ENCODE measurements at regions not wholly inside any gene's neighbourhood (a gene's known extent, or its start where the extent isn't known, plus 50 kb on each side); places are given as distances from the start of the nearest gene placed in this dataset.

- no peaks in the 10 kb centered on the region for H3K4me1 ChIP-seq
- no peaks in the 10 kb centered on the region for H3K27me3 ChIP-seq
- no peaks in the 10 kb centered on the region for H4K20me1 ChIP-seq
- H3K4me3 ChIP-seq: no peak overlapping the region
- no peak overlapping the region for H3K4me2 ChIP-seq
- H3K27ac ChIP-seq: no peak overlapping the region
- no peaks in the 10 kb centered on the region for H3K36me3 ChIP-seq
- no peaks in the 10 kb centered on the region for H3K9me3 ChIP-seq
- TF ChIP-seq Cebpa-rat (IDR thresholded peaks at IDR 0.05): no peak
- no peak overlapping the region for H3K9ac ChIP-seq
Observed at GRCh38 chr2:155708071-155708470, 624.5 kb downstream of the NR4A2 start.

- Histone ChIP-seq H3K4me1 (no peaks in the 10 kb centered on the region), H3K36me3 (no peaks in the 10 kb centered on the region), H3K27ac (no peak overlapping the region), H3K4me3 (no peak overlapping the region), H3K9me3 (no peaks in the 10 kb centered on the region), H3K4me2 (no peak overlapping the region), H3K9ac (no peak overlapping the region), H4K20me1 (no peaks in the 10 kb centered on the region), H3K27me3 (no peaks in the 10 kb centered on the region)
- no peak for TF ChIP-seq Cebpa-rat (IDR thresholded peaks at IDR 0.05)
Observed at GRCh38 chr2:155703917-155704316, 628.6 kb downstream of the NR4A2 start.

DNA sequence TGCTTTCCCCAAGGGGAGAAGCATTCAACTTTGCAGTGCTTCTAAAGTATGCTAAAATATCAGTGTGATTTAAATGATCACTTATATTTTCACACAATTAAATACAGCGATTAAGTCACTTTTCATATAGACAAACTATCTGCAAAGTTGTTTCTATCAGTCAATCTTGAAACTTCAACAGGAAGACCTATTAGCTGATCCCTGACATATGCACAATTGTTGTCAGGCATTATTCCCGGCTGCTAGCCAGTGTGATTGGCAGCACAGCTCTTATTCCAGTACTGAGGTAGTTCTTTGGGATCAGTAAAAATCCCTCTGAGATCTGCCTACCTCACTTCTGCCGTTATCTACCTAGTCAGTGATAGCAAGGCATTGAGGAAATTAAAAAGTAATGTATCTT, 629.5 kb downstream of the NR4A2 start:
- Histone ChIP-seq H3K4me2 (no peak overlapping the region), H3K4me1 (no peaks in the 10 kb centered on the region), H3K4me3 (no peak overlapping the region), H3K27me3 (no peaks in the 10 kb centered on the region), H4K20me1 (no peaks in the 10 kb centered on the region), H3K9ac (no peak overlapping the region), H3K36me3 (no peaks in the 10 kb centered on the region), H3K27ac (no peak overlapping the region), H3K9me3 (no peaks in the 10 kb centered on the region)
- no peak for TF ChIP-seq Cebpa-rat (IDR thresholded peaks at IDR 0.05)

- Histone ChIP-seq H3K9ac (no peak overlapping the region), H3K36me3 (no peaks in the 10 kb centered on the region), H3K4me2 (no peak overlapping the region), H3K4me1 (no peaks in the 10 kb centered on the region), H3K4me3 (no peak overlapping the region), H3K27ac (no peak overlapping the region), H3K27me3 (no peaks in the 10 kb centered on the region), H4K20me1 (no peaks in the 10 kb centered on the region), H3K9me3 (no peaks in the 10 kb centered on the region)
- no peak for TF ChIP-seq Cebpa-rat (IDR thresholded peaks at IDR 0.05)
Observed at GRCh38 chr2:155701721-155702120, 630.8 kb downstream of the NR4A2 start.

GRCh38 chr2:155696571-155696970, 636.0 kb downstream of the NR4A2 start:
- no peaks in the 10 kb centered on the region for H3K9me3 ChIP-seq
- no peak overlapping the region for H3K27ac ChIP-seq
- TF ChIP-seq Cebpa-rat (IDR thresholded peaks at IDR 0.05): no peak
- no peaks in the 10 kb centered on the region for H3K36me3 ChIP-seq
- H3K4me3 ChIP-seq: no peak overlapping the region
- H3K4me1 ChIP-seq: no peaks in the 10 kb centered on the region
- no peaks in the 10 kb centered on the region for H3K27me3 ChIP-seq
- H4K20me1 ChIP-seq: no peaks in the 10 kb centered on the region
- H3K4me2 ChIP-seq: no peak overlapping the region
- no peak overlapping the region for H3K9ac ChIP-seq

- Histone ChIP-seq H3K9ac (no peak overlapping the region), H3K27me3 (no peaks in the 10 kb centered on the region), H3K9me3 (no peaks in the 10 kb centered on the region), H3K36me3 (no peaks in the 10 kb centered on the region), H4K20me1 (no peaks in the 10 kb centered on the region), H3K4me2 (no peak overlapping the region), H3K4me1 (no peaks in the 10 kb centered on the region), H3K27ac (no peak overlapping the region), H3K4me3 (no peak overlapping the region)
- no peak for TF ChIP-seq Cebpa-rat (IDR thresholded peaks at IDR 0.05)
Observed at GRCh38 chr2:155695505-155695904, 637.0 kb downstream of the NR4A2 start.

GRCh38 chr2:155692856-155693255, 639.7 kb downstream of the NR4A2 start:
- Histone ChIP-seq H3K4me1 (no peaks in the 10 kb centered on the region), H3K27ac (no peak overlapping the region), H3K4me2 (no peak overlapping the region), H4K20me1 (no peaks in the 10 kb centered on the region), H3K9me3 (no peaks in the 10 kb centered on the region), H3K4me3 (no peak overlapping the region), H3K9ac (no peak overlapping the region), H3K36me3 (no peaks in the 10 kb centered on the region), H3K27me3 (no peaks in the 10 kb centered on the region)
- TF ChIP-seq Cebpa-rat (IDR thresholded peaks at IDR 0.05): no peak

- H3K9me3 ChIP-seq: no peaks in the 10 kb centered on the region
- H3K4me1 ChIP-seq: no peaks in the 10 kb centered on the region
- no peaks in the 10 kb centered on the region for H3K27me3 ChIP-seq
- H3K27ac ChIP-seq: no peak overlapping the region
- H3K36me3 ChIP-seq: no peaks in the 10 kb centered on the region
- H4K20me1 ChIP-seq: no peaks in the 10 kb centered on the region
- no peak overlapping the region for H3K9ac ChIP-seq
- no peak for TF ChIP-seq Cebpa-rat (IDR thresholded peaks at IDR 0.05)
- H3K4me2 ChIP-seq: no peak overlapping the region
- no peak overlapping the region for H3K4me3 ChIP-seq
Observed at GRCh38 chr2:155692106-155692505, 640.4 kb downstream of the NR4A2 start.

- Histone ChIP-seq H3K9me3 (no peaks in the 10 kb centered on the region), H3K4me1 (no peaks in the 10 kb centered on the region), H3K9ac (no peak overlapping the region), H3K27me3 (no peaks in the 10 kb centered on the region), H3K4me3 (no peak overlapping the region), H3K4me2 (no peak overlapping the region), H3K27ac (no peak overlapping the region), H3K36me3 (no peaks in the 10 kb centered on the region), H4K20me1 (no peaks in the 10 kb centered on the region)
- TF ChIP-seq Cebpa-rat (IDR thresholded peaks at IDR 0.05): no peak
Observed at GRCh38 chr2:155690785-155691184, 641.7 kb downstream of the NR4A2 start.

GRCh38 chr2:155689791-155690190, 642.7 kb downstream of the NR4A2 start:
- TF ChIP-seq Cebpa-rat (IDR thresholded peaks at IDR 0.05): no peak
- H3K9ac ChIP-seq: no peak overlapping the region

DNA sequence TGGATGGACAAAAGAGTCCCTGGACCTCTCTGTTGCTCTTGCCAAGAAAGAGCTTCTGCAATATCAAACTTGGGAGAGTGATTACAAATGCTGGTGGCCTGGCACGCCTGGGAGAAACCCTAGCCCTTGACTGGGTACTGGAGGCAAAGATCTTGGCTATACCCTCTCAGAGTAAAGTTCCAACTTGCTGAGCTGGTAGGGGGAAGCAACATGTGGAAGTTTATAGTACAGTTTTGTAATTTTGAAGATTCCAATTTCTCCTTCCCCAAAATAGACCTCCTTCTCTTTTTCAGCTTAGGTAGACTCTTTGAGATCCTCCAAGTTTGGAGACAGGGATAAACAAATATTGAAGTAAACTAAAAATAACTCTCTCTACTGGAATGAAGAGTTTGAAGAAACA, 645.3 kb downstream of the NR4A2 start:
- H3K27ac ChIP-seq: no peak overlapping the region
- no peak overlapping the region for H3K4me3 ChIP-seq
- H3K27me3 ChIP-seq: no peaks in the 10 kb centered on the region
- no peak overlapping the region for H3K4me2 ChIP-seq
- H3K36me3 ChIP-seq: no peaks in the 10 kb centered on the region
- H3K9ac ChIP-seq: no peak overlapping the region
- TF ChIP-seq Cebpa-rat (IDR thresholded peaks at IDR 0.05): no peak
- no peaks in the 10 kb centered on the region for H3K9me3 ChIP-seq
- H3K4me1 ChIP-seq: no peaks in the 10 kb centered on the region
- H4K20me1 ChIP-seq: no peaks in the 10 kb centered on the region

More at GRCh38 chr2:155689791-155690190, 642.7 kb downstream of the NR4A2 start:
- H3K9me3 ChIP-seq: no peaks in the 10 kb centered on the region
- no peaks in the 10 kb centered on the region for H4K20me1 ChIP-seq
- H3K27me3 ChIP-seq: no peaks in the 10 kb centered on the region
- no peak overlapping the region for H3K4me2 ChIP-seq
- no peak overlapping the region for H3K27ac ChIP-seq
- H3K4me3 ChIP-seq: no peak overlapping the region
- no peaks in the 10 kb centered on the region for H3K4me1 ChIP-seq
- H3K36me3 ChIP-seq: no peaks in the 10 kb centered on the region

Measured in BLaER1 (cell line).